ENCODE measurements at regions not wholly inside any gene's neighbourhood (a gene's known extent, or its start where the extent isn't known, plus 50 kb on each side); places are given as distances from the start of the nearest gene placed in this dataset.
"Not testable (repeated sequence)": the region's sequence is repeated elsewhere in the genome, so short reads cannot be mapped to it uniquely, and the experiment has no call there.

GRCh38 chr6:26276841-26277648 is 88.0 kb upstream of the BTN3A2 start:
- H3K4me3 ChIP-seq (ENCODE audit: low read length), result no peak overlapping the region
- peaks cover 4% of the 10 kb centered on the region for H3K36me3 ChIP-seq (ENCODE audit: control insufficient read depth, insufficient read depth, low read length, severe bottlenecking)
- peaks cover 15% of the 10 kb centered on the region for H3K4me1 ChIP-seq (ENCODE audit: control insufficient read depth, insufficient read depth, low read length)
- H3K9ac ChIP-seq (ENCODE audit: low read length), result no peak overlapping the region
- no peaks in the 10 kb centered on the region for H3K9me3 ChIP-seq (ENCODE audit: control insufficient read depth, low read length)
- no peaks in the 10 kb centered on the region for H3K27me3 ChIP-seq (replicated peaks; ENCODE audit: control insufficient read depth, insufficient read depth, low read length)
- DNase-seq (ENCODE audit: low read depth), result no peak

DNA sequence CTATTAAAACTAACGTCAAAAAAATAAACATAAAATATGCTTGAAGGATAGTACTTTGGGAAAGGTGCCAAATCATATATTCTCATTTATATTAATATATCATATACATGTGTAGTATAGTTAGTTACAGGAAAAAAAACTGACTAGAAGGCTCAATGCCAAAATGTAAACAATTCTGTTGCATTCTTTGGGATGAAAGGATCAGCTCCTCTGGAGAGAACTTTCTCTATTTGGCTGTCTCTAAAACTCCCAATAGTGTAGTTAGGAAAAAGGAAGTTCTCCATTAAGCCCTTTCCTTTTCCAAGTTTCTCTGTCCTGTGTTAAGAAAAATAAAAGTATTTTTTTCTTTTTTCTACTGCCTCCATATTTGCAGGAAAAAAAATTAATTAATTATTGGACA is 86.5 kb upstream of the BTN3A2 start:
- peaks cover 11% of the 10 kb centered on the region for H3K4me1 ChIP-seq (ENCODE audit: control insufficient read depth, insufficient read depth, low read length)
- no peak for DNase-seq (ENCODE audit: low read depth)
- no peaks in the 10 kb centered on the region for H3K27me3 ChIP-seq (replicated peaks; ENCODE audit: control insufficient read depth, insufficient read depth, low read length)
- H3K9ac ChIP-seq (ENCODE audit: low read length), result no peak overlapping the region
- H3K9me3 ChIP-seq (ENCODE audit: control insufficient read depth, low read length), result no peaks in the 10 kb centered on the region
- peaks cover 4% of the 10 kb centered on the region for H3K36me3 ChIP-seq (ENCODE audit: control insufficient read depth, insufficient read depth, low read length, severe bottlenecking)
- H3K4me3 ChIP-seq (ENCODE audit: low read length), result no peak overlapping the region

GRCh38 chr6:26279371-26279770 is 85.6 kb upstream of the BTN3A2 start:
- H3K9me3 ChIP-seq (ENCODE audit: control insufficient read depth, low read length); DNase-seq (ENCODE audit: low read depth); H3K9ac ChIP-seq (ENCODE audit: low read length); H3K4me3 ChIP-seq (ENCODE audit: low read length); H3K27me3 ChIP-seq (replicated peaks; ENCODE audit: control insufficient read depth, insufficient read depth, low read length); H3K36me3 ChIP-seq (ENCODE audit: control insufficient read depth, insufficient read depth, low read length, severe bottlenecking): not testable (repeated sequence)
- peaks cover 12% of the 10 kb centered on the region for H3K4me1 ChIP-seq (ENCODE audit: control insufficient read depth, insufficient read depth, low read length)

- Histone ChIP-seq H3K4me3 (ENCODE audit: low read length) (no peak overlapping the region), H3K27me3 (replicated peaks; ENCODE audit: control insufficient read depth, insufficient read depth, low read length) (no peaks in the 10 kb centered on the region), H3K9me3 (ENCODE audit: control insufficient read depth, low read length) (no peaks in the 10 kb centered on the region), H3K4me1 (ENCODE audit: control insufficient read depth, insufficient read depth, low read length) (peaks cover 10% of the 10 kb centered on the region), H3K9ac (ENCODE audit: low read length) (no peak overlapping the region), H3K36me3 (ENCODE audit: control insufficient read depth, insufficient read depth, low read length, severe bottlenecking) (peaks cover 4% of the 10 kb centered on the region)
- DNase-seq (ENCODE audit: low read depth), result no peak
Observed at GRCh38 chr6:26280407-26280806, 84.6 kb upstream of the BTN3A2 start.

- H3K27me3 ChIP-seq (replicated peaks; ENCODE audit: control insufficient read depth, insufficient read depth, low read length), result no peaks in the 10 kb centered on the region
- H3K9ac ChIP-seq (ENCODE audit: low read length), result peak overlapping the region; percentile 89
- H3K4me3 ChIP-seq (ENCODE audit: low read length), result peak overlapping the region; percentile 86
- DNase-seq (ENCODE audit: low read depth), result peak; percentile 82
- peaks cover 4% of the 10 kb centered on the region for H3K36me3 ChIP-seq (ENCODE audit: control insufficient read depth, insufficient read depth, low read length, severe bottlenecking)
- no peaks in the 10 kb centered on the region for H3K9me3 ChIP-seq (ENCODE audit: control insufficient read depth, low read length)
- peaks cover 10% of the 10 kb centered on the region for H3K4me1 ChIP-seq (ENCODE audit: control insufficient read depth, insufficient read depth, low read length)
Observed at GRCh38 chr6:26284537-26285142, 80.4 kb upstream of the BTN3A2 start.

GRCh38 chr6:26285143-26286134 is 79.6 kb upstream of the BTN3A2 start:
- H3K4me3 ChIP-seq (ENCODE audit: low read length), result peak overlapping the region; percentile 86
- H3K9me3 ChIP-seq (ENCODE audit: control insufficient read depth, low read length), result no peaks in the 10 kb centered on the region
- H3K36me3 ChIP-seq (ENCODE audit: control insufficient read depth, insufficient read depth, low read length, severe bottlenecking), result peaks cover 4% of the 10 kb centered on the region
- H3K27me3 ChIP-seq (replicated peaks; ENCODE audit: control insufficient read depth, insufficient read depth, low read length), result no peaks in the 10 kb centered on the region
- peak overlapping the region; percentile 89 for H3K9ac ChIP-seq (ENCODE audit: low read length)
- peaks cover 10% of the 10 kb centered on the region for H3K4me1 ChIP-seq (ENCODE audit: control insufficient read depth, insufficient read depth, low read length)
- peak; percentile 99 for DNase-seq (ENCODE audit: low read depth)

GRCh38 chr6:26286168-26286877 is 78.7 kb upstream of the BTN3A2 start:
- peak overlapping the region; percentile 86 for H3K4me3 ChIP-seq (ENCODE audit: low read length)
- peaks cover 10% of the 10 kb centered on the region for H3K4me1 ChIP-seq (ENCODE audit: control insufficient read depth, insufficient read depth, low read length)
- no peaks in the 10 kb centered on the region for H3K9me3 ChIP-seq (ENCODE audit: control insufficient read depth, low read length)
- H3K9ac ChIP-seq (ENCODE audit: low read length), result peak overlapping the region; percentile 89
- DNase-seq (ENCODE audit: low read depth), result peak; percentile 84
- H3K36me3 ChIP-seq (ENCODE audit: control insufficient read depth, insufficient read depth, low read length, severe bottlenecking), result no peaks in the 10 kb centered on the region
- no peaks in the 10 kb centered on the region for H3K27me3 ChIP-seq (replicated peaks; ENCODE audit: control insufficient read depth, insufficient read depth, low read length)

DNA sequence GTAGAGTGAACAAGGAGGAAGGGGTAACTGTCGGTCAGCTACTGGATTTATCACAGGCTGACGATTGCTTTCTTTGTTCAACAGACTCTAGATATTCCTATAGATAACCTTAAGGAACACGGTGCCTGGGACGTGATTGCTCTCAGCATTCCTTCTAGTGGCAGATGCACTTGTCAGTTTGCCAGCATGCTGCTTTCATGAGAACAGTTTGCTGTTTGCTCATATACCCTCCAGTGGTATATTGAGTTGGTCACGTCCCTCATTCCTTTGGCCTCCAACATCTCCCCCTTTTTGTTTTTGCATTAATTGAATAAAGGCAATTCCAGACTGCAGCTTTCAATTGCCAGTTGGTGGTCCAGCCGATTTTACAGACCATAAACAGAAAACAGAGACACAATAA is 76.8 kb upstream of the BTN3A2 start:
- Histone ChIP-seq H3K9ac (ENCODE audit: low read length) (no peak overlapping the region), H3K9me3 (ENCODE audit: control insufficient read depth, low read length) (no peaks in the 10 kb centered on the region)
- DNase-seq (ENCODE audit: low read depth), result no peak

GRCh38 chr6:26290941-26291340 is 74.1 kb upstream of the BTN3A2 start:
- no peaks in the 10 kb centered on the region for H3K27me3 ChIP-seq (replicated peaks; ENCODE audit: control insufficient read depth, insufficient read depth, low read length)
- no peaks in the 10 kb centered on the region for H3K9me3 ChIP-seq (ENCODE audit: control insufficient read depth, low read length)
- DNase-seq (ENCODE audit: low read depth), result no peak
- H3K36me3 ChIP-seq (ENCODE audit: control insufficient read depth, insufficient read depth, low read length, severe bottlenecking), result no peaks in the 10 kb centered on the region
- no peak overlapping the region for H3K4me3 ChIP-seq (ENCODE audit: low read length)
- H3K4me1 ChIP-seq (ENCODE audit: control insufficient read depth, insufficient read depth, low read length), result peaks cover 4% of the 10 kb centered on the region
- no peak overlapping the region for H3K9ac ChIP-seq (ENCODE audit: low read length)

More for the DNA sequence above, 76.8 kb upstream of the BTN3A2 start:
- H3K36me3 ChIP-seq (ENCODE audit: control insufficient read depth, insufficient read depth, low read length, severe bottlenecking), result no peaks in the 10 kb centered on the region
- no peak overlapping the region for H3K4me3 ChIP-seq (ENCODE audit: low read length)
- H3K4me1 ChIP-seq (ENCODE audit: control insufficient read depth, insufficient read depth, low read length), result peaks cover 9% of the 10 kb centered on the region
- H3K27me3 ChIP-seq (replicated peaks; ENCODE audit: control insufficient read depth, insufficient read depth, low read length), result no peaks in the 10 kb centered on the region

DNA sequence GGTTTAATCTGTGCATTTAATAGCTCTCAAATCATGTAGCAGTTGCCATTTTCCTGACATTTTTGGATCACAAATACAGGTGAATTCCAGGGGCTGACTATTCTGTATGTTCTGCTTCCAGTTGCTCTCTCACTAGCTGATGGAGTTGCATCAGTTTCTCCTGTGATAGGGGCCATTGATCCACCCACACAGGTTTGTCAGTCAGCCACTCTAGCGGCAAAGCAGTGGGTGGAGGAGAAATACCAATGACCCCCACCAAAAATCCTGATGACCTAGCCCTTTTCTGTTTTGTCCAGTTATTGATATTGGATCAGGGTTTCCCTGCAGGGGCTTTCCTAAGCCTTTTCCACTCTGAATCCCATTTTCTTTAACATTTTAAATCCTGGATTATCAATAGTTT is 72.3 kb upstream of the BTN3A2 start:
- DNase-seq (ENCODE audit: low read depth), result no peak

More for the DNA sequence above, 72.3 kb upstream of the BTN3A2 start:
- H3K4me3 ChIP-seq (ENCODE audit: low read length), result no peak overlapping the region
- H3K9me3 ChIP-seq (ENCODE audit: control insufficient read depth, low read length), result no peaks in the 10 kb centered on the region
- no peak overlapping the region for H3K9ac ChIP-seq (ENCODE audit: low read length)
- no peaks in the 10 kb centered on the region for H3K27me3 ChIP-seq (replicated peaks; ENCODE audit: control insufficient read depth, insufficient read depth, low read length)
- peaks cover 8% of the 10 kb centered on the region for H3K4me1 ChIP-seq (ENCODE audit: control insufficient read depth, insufficient read depth, low read length)
- H3K36me3 ChIP-seq (ENCODE audit: control insufficient read depth, insufficient read depth, low read length, severe bottlenecking), result no peaks in the 10 kb centered on the region
